ENCODE measurements at regions not wholly inside any gene's neighbourhood (a gene's known extent, or its start where the extent isn't known, plus 50 kb on each side); places are given as distances from the start of the nearest gene placed in this dataset.

- no peak overlapping the region for H3K4me3 ChIP-seq
- H3K9me2 ChIP-seq (ENCODE audit: insufficient read depth): no peaks in the 10 kb centered on the region
- intact Hi-C loops (cut with micrococcal nuclease; ENCODE audit: unreplicated experiment): no loop called here
- TF ChIP-seq EZH2 (IDR thresholded peaks at IDR 0.05; ENCODE audit: low read depth) (no peak), CTCF (conservative IDR thresholded peaks at IDR 0.05) (no peak)
- ChIA-PET CTCF (no interaction called here), POLR2A (ENCODE audit: unreplicated experiment) (no interaction called here)
- H3K9me3 ChIP-seq (ENCODE audit: insufficient read depth, low read depth): no peaks in the 10 kb centered on the region
- no peaks in the 10 kb centered on the region for H3K79me2 ChIP-seq (ENCODE audit: low read depth)
- no peak overlapping the region for H2AFZ ChIP-seq
- BruUV-seq (replicated peaks): no TSS peak
- no peak overlapping the region for H3K27ac ChIP-seq
- H3F3A ChIP-seq (ENCODE audit: insufficient read depth, low read depth): no peaks in the 10 kb centered on the region
- H3K4me2 ChIP-seq: no peak overlapping the region
- no peaks in the 10 kb centered on the region for H3K27me3 ChIP-seq (ENCODE audit: insufficient read depth, low read depth)
- no peaks in the 10 kb centered on the region for H4K20me1 ChIP-seq (ENCODE audit: insufficient read depth)
- H3K4me1 ChIP-seq (replicated peaks; ENCODE audit: insufficient read depth): no peaks in the 10 kb centered on the region
- no peak for DNase-seq
- no peaks in the 10 kb centered on the region for H3K36me3 ChIP-seq (ENCODE audit: low read depth)
These were observed 557.3 kb upstream of the MAP3K7 start for GRCh38 chr6:91144126-91144525.

- no peak for DNase-seq
- H3K4me3 ChIP-seq: no peak overlapping the region
- H3K27ac ChIP-seq: no peak overlapping the region
- H3K79me2 ChIP-seq (ENCODE audit: low read depth): no peaks in the 10 kb centered on the region
- H3K4me1 ChIP-seq (replicated peaks; ENCODE audit: insufficient read depth): no peaks in the 10 kb centered on the region
- TF ChIP-seq CTCF (conservative IDR thresholded peaks at IDR 0.05): no peak
- TF ChIP-seq EZH2 (IDR thresholded peaks at IDR 0.05; ENCODE audit: low read depth): no peak
- H4K20me1 ChIP-seq (ENCODE audit: insufficient read depth): no peaks in the 10 kb centered on the region
- H3K27me3 ChIP-seq (ENCODE audit: insufficient read depth, low read depth): no peaks in the 10 kb centered on the region
- intact Hi-C loops (cut with micrococcal nuclease; ENCODE audit: unreplicated experiment): no loop called here
- no peaks in the 10 kb centered on the region for H3K9me3 ChIP-seq (ENCODE audit: insufficient read depth, low read depth)
- H2AFZ ChIP-seq: no peak overlapping the region
- no peaks in the 10 kb centered on the region for H3K36me3 ChIP-seq (ENCODE audit: low read depth)
- H3F3A ChIP-seq (ENCODE audit: insufficient read depth, low read depth): no peaks in the 10 kb centered on the region
- no TSS peak for BruUV-seq (replicated peaks)
- H3K9me2 ChIP-seq (ENCODE audit: insufficient read depth): no peaks in the 10 kb centered on the region
- no peak overlapping the region for H3K4me2 ChIP-seq
- ChIA-PET CTCF (no interaction called here), POLR2A (ENCODE audit: unreplicated experiment) (no interaction called here)
These were observed 555.3 kb upstream of the MAP3K7 start for GRCh38 chr6:91142154-91142553.

GRCh38 chr6:91141346-91141745, 554.5 kb upstream of the MAP3K7 start:
- no peaks in the 10 kb centered on the region for H4K20me1 ChIP-seq (ENCODE audit: insufficient read depth)
- intact Hi-C loops (cut with micrococcal nuclease; ENCODE audit: unreplicated experiment): no loop called here
- no peak overlapping the region for H2AFZ ChIP-seq
- no peaks in the 10 kb centered on the region for H3K4me1 ChIP-seq (replicated peaks; ENCODE audit: insufficient read depth)
- H3K4me3 ChIP-seq: no peak overlapping the region
- H3F3A ChIP-seq (ENCODE audit: insufficient read depth, low read depth): no peaks in the 10 kb centered on the region
- POLR2A ChIA-PET (ENCODE audit: unreplicated experiment): interaction anchor here (0.5 kb wide), 1 partner anchor 1118 kb away, joined by 8 read pairs; no protein-coding TSS in a partner anchor
- no peaks in the 10 kb centered on the region for H3K79me2 ChIP-seq (ENCODE audit: low read depth)
- H3K9me3 ChIP-seq (ENCODE audit: insufficient read depth, low read depth): no peaks in the 10 kb centered on the region
- no TSS peak for BruUV-seq (replicated peaks)
- H3K36me3 ChIP-seq (ENCODE audit: low read depth): no peaks in the 10 kb centered on the region
- no peaks in the 10 kb centered on the region for H3K9me2 ChIP-seq (ENCODE audit: insufficient read depth)
- CTCF ChIA-PET: no interaction called here
- H3K27me3 ChIP-seq (ENCODE audit: insufficient read depth, low read depth): no peaks in the 10 kb centered on the region
- no peak overlapping the region for H3K27ac ChIP-seq
- TF ChIP-seq EZH2 (IDR thresholded peaks at IDR 0.05; ENCODE audit: low read depth) (no peak), CTCF (conservative IDR thresholded peaks at IDR 0.05) (no peak)
- no peak overlapping the region for H3K4me2 ChIP-seq
- DNase-seq: no peak
